ENCODE measurements at regions not wholly inside any gene's neighbourhood (a gene's known extent, or its start where the extent isn't known, plus 50 kb on each side); places are given as distances from the start of the nearest gene placed in this dataset.

GRCh38 chr10:42959833-42960232 lies 117.0 kb upstream of the RET start:
- no peak for TF ChIP-seq EZH2 (IDR thresholded peaks at IDR 0.05; ENCODE audit: borderline replicate concordance, low read depth, low read length, severe bottlenecking)
- no peak for TF ChIP-seq CTCF (IDR thresholded peaks at IDR 0.05; ENCODE audit: borderline replicate concordance, extremely low read depth, low read length, poor library complexity, severe bottlenecking)

Data from DND-41 (cell line).